OCI-LY1 (cell line): ENCODE measurements at regions not wholly inside any gene's neighbourhood (a gene's known extent, or its start where the extent isn't known, plus 50 kb on each side); places are given as distances from the start of the nearest gene placed in this dataset.

ENCODE experiments used
- EZH2 ChIP-seq: fragments of 200-600 bp; sonication (generic), shearing (Covaris generic); IDR thresholded peaks from 2 replicates; pipeline ENCODE4 v1.8.0; 2017; ENCODE audit warnings: borderline replicate concordance, mixed run types, mild to moderate bottlenecking, antibody characterized with exemption, low read length, moderate library complexity, mixed read lengths
- TF ChIP-seq, protein P1 (sequence below): fragments of 200-600 bp; sonication (generic), shearing (Covaris generic); IDR thresholded peaks from 2 replicates; pipeline ENCODE4 v1.5.1; 2017; ENCODE audit warnings: mild to moderate bottlenecking, antibody characterized with exemption, low read length, moderate library complexity, mixed read lengths

DNA sequence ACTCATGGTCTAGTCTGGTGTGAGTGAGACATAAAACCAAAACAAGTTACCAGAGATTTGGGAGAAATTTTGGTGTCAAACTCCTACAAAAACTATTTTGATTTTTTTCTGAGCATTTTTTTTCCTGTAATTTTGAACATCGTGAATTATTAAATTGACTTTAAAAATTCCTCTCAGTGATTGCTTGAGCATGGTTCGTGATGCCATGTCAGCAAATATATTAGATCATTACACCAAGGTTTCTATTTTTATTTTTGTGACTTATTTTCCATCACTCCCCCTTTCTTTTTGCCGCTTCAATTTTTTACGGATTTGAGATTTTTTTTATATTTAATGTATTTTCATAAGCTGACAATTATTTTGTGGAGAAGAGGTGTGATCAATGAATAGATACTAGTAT, 613.9 kb upstream of the LRATD1 start:
- TF ChIP-seq, protein P1, sequence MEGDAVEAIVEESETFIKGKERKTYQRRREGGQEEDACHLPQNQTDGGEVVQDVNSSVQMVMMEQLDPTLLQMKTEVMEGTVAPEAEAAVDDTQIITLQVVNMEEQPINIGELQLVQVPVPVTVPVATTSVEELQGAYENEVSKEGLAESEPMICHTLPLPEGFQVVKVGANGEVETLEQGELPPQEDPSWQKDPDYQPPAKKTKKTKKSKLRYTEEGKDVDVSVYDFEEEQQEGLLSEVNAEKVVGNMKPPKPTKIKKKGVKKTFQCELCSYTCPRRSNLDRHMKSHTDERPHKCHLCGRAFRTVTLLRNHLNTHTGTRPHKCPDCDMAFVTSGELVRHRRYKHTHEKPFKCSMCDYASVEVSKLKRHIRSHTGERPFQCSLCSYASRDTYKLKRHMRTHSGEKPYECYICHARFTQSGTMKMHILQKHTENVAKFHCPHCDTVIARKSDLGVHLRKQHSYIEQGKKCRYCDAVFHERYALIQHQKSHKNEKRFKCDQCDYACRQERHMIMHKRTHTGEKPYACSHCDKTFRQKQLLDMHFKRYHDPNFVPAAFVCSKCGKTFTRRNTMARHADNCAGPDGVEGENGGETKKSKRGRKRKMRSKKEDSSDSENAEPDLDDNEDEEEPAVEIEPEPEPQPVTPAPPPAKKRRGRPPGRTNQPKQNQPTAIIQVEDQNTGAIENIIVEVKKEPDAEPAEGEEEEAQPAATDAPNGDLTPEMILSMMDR: no peak
- TF ChIP-seq EZH2: no peak
